ENCODE measurements at regions not wholly inside any gene's neighbourhood (a gene's known extent, or its start where the extent isn't known, plus 50 kb on each side); places are given as distances from the start of the nearest gene placed in this dataset.

DNA sequence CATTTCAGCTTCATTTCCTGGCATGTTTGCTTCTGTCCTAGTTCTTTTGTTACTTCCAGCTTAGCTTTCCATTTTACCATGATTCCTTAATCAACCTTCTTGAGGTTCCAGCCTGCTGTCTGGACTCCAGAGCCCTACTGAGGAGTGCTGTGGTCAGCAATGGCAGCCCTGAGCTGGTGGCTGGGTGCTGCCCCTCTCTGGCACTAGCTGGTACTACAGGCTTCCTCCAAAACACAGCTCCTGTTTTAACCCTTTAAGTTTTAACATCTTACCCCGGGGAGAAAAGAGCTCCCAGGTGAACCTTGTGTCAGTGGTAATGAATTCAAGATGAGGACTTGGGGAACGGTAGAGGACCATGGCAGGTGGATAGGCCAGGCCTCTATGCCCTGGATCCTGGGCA lies 395.5 kb downstream of the TMEM114 start:
- intact Hi-C loops (cut with DNase I; ENCODE audit: low total_unique reads) = no loop called here
- Histone ChIP-seq H3K4me3 (no peak overlapping the region), H3K4me1 (no peaks in the 10 kb centered on the region), H3K27me3 (no peaks in the 10 kb centered on the region), H3K9me3 (no peaks in the 10 kb centered on the region), H3K36me3 (no peaks in the 10 kb centered on the region), H3K27ac (no peak overlapping the region)
- TF ChIP-seq, protein P1, sequence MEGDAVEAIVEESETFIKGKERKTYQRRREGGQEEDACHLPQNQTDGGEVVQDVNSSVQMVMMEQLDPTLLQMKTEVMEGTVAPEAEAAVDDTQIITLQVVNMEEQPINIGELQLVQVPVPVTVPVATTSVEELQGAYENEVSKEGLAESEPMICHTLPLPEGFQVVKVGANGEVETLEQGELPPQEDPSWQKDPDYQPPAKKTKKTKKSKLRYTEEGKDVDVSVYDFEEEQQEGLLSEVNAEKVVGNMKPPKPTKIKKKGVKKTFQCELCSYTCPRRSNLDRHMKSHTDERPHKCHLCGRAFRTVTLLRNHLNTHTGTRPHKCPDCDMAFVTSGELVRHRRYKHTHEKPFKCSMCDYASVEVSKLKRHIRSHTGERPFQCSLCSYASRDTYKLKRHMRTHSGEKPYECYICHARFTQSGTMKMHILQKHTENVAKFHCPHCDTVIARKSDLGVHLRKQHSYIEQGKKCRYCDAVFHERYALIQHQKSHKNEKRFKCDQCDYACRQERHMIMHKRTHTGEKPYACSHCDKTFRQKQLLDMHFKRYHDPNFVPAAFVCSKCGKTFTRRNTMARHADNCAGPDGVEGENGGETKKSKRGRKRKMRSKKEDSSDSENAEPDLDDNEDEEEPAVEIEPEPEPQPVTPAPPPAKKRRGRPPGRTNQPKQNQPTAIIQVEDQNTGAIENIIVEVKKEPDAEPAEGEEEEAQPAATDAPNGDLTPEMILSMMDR (IDR thresholded peaks at IDR 0.05) = no peak
- TF ChIP-seq POLR2A (IDR thresholded peaks at IDR 0.05) = no peak
- DNase-seq = no peak

DNA sequence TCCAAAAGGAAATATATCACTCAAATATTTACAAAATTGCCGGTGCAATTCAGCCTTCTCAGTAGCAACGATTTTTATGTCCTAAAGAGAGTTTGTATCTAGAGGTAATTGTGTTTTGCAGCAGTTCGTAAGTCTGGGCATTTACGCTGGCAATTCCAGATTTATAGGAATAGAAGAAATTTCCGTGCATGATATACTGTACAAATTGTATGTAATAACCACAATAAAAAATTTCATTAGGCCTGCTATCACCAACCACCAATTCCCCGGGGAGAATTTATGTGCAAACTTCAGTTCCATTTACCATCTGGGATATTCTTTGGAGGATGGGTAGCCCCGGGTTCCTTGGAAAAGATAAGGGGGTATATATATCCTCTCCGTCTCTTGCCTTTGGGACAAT lies 401.5 kb downstream of the TMEM114 start:
- DNase-seq = no peak
- Histone ChIP-seq H3K36me3 (no peaks in the 10 kb centered on the region), H3K4me1 (no peaks in the 10 kb centered on the region), H3K27ac (no peak overlapping the region), H3K4me3 (no peak overlapping the region), H3K27me3 (no peaks in the 10 kb centered on the region), H3K9me3 (no peaks in the 10 kb centered on the region)
- no peak for TF ChIP-seq POLR2A (IDR thresholded peaks at IDR 0.05)
- TF ChIP-seq, protein P1 (IDR thresholded peaks at IDR 0.05) = no peak
- intact Hi-C loops (cut with DNase I; ENCODE audit: low total_unique reads) = no loop called here

DNA sequence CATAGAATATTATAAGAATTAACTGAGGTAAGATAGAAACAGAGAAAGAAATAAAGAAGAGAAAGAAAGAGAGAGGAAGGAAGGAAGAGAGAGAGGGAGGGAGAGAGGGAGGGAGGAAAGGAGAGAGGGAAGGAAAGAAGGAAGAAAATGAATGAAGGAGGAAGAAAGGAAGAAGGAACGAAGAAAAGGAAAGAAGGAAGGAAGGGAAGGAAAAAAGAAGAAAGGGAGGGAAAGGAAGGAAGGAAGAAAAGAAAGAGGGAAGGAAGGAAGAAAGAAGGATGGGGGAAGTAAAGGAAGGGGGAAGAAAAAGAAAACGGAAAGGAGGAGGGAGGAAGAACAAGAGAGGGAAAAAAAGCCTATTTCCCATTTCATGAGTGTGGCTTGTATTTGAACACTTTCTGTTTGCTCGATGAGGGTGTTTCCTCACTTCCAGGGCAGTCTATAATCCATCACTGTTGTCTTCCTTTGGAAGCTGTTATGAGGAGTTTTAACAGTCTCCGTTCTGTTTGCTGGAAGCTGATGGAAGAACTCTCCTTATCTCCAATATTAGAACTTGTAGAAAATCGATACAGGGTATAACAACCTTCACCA lies 402.4 kb downstream of the TMEM114 start:
- Histone ChIP-seq H3K27me3 (no peaks in the 10 kb centered on the region), H3K36me3 (no peaks in the 10 kb centered on the region)
- TF ChIP-seq, protein P1 (IDR thresholded peaks at IDR 0.05) = no peak
- no peak for TF ChIP-seq POLR2A (IDR thresholded peaks at IDR 0.05)

DNA sequence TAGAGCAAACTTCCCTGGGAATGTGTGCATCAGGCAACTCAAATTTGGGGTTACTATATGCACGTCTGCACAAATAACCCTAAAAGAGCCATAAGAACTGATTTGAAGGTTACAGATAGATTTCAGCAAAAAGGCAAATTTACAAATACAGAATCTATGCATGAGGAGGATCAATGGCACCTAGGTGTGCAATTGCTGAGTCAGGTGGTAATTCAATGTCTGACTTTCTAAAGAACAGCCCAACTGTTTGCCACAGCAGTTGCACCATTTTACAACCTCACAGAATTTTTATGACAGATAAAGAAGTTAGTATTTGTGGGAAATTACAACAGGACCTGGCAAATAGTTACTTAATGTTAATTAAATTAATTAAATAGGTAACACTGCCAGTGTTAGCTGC lies 405.5 kb downstream of the TMEM114 start:
- Histone ChIP-seq H3K36me3 (no peaks in the 10 kb centered on the region), H3K9me3 (no peaks in the 10 kb centered on the region), H3K27me3 (no peaks in the 10 kb centered on the region), H3K27ac (no peak overlapping the region), H3K4me3 (no peak overlapping the region), H3K4me1 (no peaks in the 10 kb centered on the region)
- TF ChIP-seq, protein P1 (IDR thresholded peaks at IDR 0.05) = no peak
- TF ChIP-seq POLR2A (IDR thresholded peaks at IDR 0.05) = no peak
- intact Hi-C loops (cut with DNase I; ENCODE audit: low total_unique reads) = no loop called here
- no peak for DNase-seq

More for the DNA sequence above, 402.4 kb downstream of the TMEM114 start:
- Histone ChIP-seq H3K27ac (no peak overlapping the region), H3K9me3 (no peaks in the 10 kb centered on the region), H3K4me3 (no peak overlapping the region), H3K4me1 (no peaks in the 10 kb centered on the region)
- no peak for DNase-seq
- intact Hi-C loops (cut with DNase I; ENCODE audit: low total_unique reads) = no loop called here

DNA sequence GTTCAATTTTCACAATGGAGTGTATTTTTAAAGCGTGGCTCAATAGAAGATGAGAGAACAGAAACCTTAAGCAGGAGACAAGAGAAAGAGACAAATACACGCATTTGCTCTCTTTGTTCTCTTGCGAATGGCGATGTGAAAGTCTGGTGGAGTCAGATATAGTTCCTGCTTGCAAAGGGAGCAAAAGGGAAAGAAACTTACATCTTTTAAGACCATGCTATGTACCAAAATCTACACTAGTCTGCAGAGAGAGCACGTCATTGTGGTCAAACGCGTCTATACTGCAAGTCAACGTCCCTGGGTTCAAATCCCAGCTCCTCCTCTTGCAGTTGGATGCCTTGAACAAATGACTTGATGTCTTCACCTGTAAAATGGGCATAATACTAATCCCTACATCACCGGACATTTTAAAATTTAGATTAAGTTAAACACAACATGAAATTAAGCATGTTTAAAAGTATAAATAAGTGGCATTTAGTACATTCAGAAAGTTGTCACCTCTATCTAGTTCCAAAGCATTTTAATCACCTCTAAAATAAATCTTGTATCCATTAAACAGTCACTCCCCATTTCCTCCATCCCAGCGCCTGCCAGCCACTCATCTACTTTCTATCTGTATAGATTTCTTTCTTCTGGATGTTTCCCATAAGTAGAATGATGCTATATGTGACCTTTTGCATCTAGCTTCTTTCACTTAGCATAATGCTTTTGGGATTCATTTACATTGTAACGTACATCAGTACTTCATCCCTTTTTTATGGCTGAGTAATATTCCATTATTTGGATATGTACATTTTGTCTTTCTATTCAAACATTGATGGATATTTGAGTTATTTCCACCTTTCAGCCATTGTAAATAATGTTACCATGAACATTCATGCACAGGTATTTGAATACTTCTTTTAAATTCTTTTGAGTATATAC lies 406.9 kb downstream of the TMEM114 start:
- TF ChIP-seq, protein P1 (IDR thresholded peaks at IDR 0.05) = no peak
- TF ChIP-seq POLR2A (IDR thresholded peaks at IDR 0.05) = no peak
- no peak overlapping the region for H3K4me3 ChIP-seq
- H3K4me1 ChIP-seq = no peaks in the 10 kb centered on the region
- no peaks in the 10 kb centered on the region for H3K36me3 ChIP-seq
- H3K9me3 ChIP-seq = no peaks in the 10 kb centered on the region
- H3K27me3 ChIP-seq = no peaks in the 10 kb centered on the region
- no peak for DNase-seq
- intact Hi-C loops (cut with DNase I; ENCODE audit: low total_unique reads) = no loop called here
- H3K27ac ChIP-seq = no peak overlapping the region
